Keratinocyte (primary cell): ENCODE measurements at regions not wholly inside any gene's neighbourhood (a gene's known extent, or its start where the extent isn't known, plus 50 kb on each side); places are given as distances from the start of the nearest gene placed in this dataset.
"Not testable (repeated sequence)": the region's sequence is repeated elsewhere in the genome, so short reads cannot be mapped to it uniquely, and the experiment has no call there.

Source experiments
- EZH2 ChIP-seq: IDR thresholded peaks from one replicate; pipeline ENCODE4 v1.6.1; 2012; ENCODE audit warnings: inconsistent platforms, mild to moderate bottlenecking, low read length, moderate library complexity
- TF ChIP-seq, protein P1 (sequence below), 3 experiments: IDR thresholded peaks in 1 of 3; conservative IDR thresholded peaks in 1 of 3; optimal IDR thresholded peaks in 1 of 3; 2 replicates in 2 of 3; 3 replicates in 1 of 3; pipeline versions ENCODE3 to v1.5.1; 2011; ENCODE audit warnings: low read length in 3 of 3, mild to moderate bottlenecking in 3 of 3, moderate library complexity in 2 of 3, control low read depth in 1 of 3, inconsistent platforms in 1 of 3; ENCODE audit not compliant: insufficient read depth in 2 of 3; ENCODE audit errors: extremely low read depth in 1 of 3

- TF ChIP-seq, protein P1, sequence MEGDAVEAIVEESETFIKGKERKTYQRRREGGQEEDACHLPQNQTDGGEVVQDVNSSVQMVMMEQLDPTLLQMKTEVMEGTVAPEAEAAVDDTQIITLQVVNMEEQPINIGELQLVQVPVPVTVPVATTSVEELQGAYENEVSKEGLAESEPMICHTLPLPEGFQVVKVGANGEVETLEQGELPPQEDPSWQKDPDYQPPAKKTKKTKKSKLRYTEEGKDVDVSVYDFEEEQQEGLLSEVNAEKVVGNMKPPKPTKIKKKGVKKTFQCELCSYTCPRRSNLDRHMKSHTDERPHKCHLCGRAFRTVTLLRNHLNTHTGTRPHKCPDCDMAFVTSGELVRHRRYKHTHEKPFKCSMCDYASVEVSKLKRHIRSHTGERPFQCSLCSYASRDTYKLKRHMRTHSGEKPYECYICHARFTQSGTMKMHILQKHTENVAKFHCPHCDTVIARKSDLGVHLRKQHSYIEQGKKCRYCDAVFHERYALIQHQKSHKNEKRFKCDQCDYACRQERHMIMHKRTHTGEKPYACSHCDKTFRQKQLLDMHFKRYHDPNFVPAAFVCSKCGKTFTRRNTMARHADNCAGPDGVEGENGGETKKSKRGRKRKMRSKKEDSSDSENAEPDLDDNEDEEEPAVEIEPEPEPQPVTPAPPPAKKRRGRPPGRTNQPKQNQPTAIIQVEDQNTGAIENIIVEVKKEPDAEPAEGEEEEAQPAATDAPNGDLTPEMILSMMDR (optimal IDR thresholded peaks at IDR 0.05 in 1 of 3, IDR thresholded peaks at IDR 0.05 in 1 of 3, conservative IDR thresholded peaks at IDR 0.05 in 1 of 3; ENCODE audit: extremely low read depth in 1 of 3, insufficient read depth in 2 of 3, low read length in 3 of 3): not testable (repeated sequence)
- TF ChIP-seq EZH2: not testable (repeated sequence)
Observed at GRCh38 chr20:26268762-26269161, 572.1 kb upstream of the ZNF337 start.
